ENCODE measurements at regions not wholly inside any gene's neighbourhood (a gene's known extent, or its start where the extent isn't known, plus 50 kb on each side); places are given as distances from the start of the nearest gene placed in this dataset.
A peak's percentile ranks its signal among the peaks of the same experiment; 100 is the strongest.

DNA sequence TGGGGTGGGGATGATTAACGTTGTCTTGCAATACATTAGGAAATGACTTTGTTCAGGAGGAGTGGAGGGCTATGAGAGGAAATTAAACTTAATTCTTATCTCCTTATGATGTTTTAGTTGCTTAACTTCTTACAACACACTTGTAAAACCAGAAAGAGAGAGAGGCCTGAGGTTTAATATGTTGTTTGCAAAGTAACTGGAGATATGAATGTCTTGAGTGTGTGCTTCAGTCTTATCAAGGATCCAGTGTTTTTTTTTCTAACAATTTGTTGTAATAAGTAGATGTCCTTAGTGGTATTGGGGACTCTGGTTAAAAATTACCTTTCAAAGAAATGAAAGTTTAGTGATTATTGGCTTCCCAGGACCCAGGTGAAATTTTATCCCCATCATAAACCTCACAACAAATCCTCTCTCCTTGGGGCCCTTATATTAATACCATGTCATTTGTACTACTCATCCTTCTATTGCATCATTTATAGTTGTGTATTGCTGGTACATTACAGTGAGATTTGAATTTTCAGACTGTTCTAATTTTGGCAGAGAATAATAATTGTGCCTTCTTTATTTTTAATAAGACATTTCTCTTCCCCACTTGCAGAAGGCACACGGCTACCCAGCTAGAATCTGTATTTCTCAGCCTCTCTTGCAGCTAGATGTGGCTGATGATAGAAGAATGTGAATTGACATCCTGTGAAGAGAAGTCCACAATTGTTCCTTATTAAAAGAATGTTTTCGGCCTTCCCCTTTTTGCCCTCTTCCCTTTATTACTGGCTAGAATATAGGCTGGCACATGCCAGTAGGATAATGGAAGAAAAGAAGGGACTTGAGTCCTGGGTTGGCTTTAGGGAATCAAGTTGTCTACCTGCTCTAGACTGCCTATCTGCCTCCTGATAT lies 91.9 kb upstream of the CXCR4 start:
- DNase-seq (ENCODE audit: extremely low spot score, insufficient read length, low read depth) (no peak), FAIRE-seq (no peak)

DNA sequence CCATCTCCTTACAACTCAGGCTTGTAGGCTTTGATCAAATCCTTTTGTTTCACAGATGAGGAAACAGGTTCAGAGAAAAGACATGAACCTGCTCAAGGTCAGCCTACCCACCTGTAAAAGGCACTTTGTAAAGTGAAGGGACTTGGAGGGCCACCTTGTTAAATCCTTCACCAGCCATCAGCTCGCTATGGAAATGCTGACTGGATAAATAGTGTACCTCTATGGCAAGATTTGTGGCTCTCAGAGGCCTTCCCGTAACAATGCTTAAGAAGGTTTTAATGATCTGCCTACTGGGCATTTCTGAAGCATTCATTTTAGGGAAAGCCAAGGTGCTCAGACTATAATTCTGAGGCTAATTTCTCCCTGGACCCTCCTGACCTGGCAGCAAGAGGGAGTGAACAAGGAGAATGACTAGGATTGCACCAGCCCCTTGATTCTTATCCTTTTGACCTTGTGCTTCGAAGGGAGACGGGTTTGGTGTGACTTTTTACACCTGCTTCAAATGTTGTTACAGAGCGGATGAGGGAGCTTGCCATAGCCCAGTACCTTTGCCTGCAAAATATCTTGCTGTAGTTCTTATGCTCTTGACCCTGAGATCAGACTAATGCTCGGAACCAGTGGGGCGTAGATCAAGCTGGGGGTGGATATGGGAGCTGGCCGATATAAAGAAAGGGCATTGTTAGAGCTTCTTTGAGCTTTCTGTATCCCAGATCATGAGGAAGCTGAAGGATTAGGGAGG lies 90.9 kb upstream of the CXCR4 start:
- no peak for FAIRE-seq
- no peak for DNase-seq (ENCODE audit: extremely low spot score, insufficient read length, low read depth)

DNA sequence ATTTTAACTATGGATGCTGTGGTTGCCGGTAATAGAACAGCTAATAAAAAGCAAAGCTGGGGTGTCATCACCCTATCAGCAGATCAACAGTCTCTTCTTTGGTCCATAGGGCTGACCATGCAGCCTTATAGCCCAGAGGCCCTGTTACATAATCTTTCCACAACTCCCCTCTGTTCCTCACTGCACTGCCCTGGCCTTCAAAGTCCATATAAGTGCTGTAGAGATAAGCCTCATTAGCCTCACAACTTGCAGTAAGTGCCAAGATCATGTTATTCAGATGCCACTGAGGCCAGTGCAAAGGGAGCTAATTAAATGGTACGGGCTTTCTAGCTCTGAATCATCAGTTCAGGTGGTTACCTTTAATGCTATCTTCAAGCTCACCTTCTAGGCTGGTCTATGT lies 89.7 kb upstream of the CXCR4 start:
- no peak for FAIRE-seq
- DNase-seq (ENCODE audit: extremely low spot score, insufficient read length, low read depth), result no peak

DNA sequence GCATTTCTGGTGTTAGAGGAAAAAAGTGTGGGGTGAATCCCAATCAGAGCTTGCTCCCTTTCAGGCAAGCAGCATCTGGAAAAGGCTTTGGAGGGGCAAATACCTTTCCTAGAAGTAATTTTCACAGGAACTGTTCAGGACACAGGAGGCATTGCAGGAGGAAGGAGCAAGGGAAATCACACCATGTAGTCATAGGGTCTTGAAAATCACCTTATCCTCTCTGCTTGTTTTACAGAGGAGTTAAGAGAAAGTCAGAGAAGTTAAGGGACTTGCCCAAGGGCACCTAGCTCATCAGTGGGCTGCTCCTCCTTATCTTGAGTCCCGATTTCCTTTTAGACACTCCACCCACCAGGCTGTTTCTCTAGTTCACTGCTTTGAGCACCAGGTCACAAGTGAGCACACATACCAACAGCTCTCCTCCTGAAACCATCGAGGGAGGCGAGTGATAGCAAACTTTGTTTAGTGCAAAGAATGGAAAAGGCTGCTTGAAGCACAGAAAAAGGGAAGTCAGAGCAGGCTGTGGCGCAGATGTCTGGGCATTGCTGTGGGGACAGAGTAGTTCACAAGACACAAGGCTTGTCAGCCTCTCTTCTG lies 89.2 kb upstream of the CXCR4 start:
- no peak for FAIRE-seq

DNA sequence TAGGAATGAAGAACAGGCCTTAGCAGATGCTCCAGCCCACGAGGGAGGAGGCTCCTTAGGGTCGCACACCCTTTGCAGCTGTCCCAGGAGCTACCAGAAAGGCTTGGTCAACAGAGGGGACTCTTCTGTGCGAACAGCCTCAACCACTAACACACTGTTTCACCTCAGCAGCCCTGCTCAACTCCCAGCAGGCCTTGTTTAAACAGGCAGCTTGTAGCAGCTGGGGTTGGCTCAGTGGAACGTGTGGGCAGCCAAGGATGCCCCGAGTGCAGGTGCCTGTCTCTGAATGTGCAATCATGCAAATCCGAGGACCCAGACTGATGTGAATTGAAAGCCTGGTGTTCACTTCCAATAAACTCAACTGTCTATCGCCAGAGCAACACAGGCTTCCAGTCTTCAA lies 88.7 kb upstream of the CXCR4 start:
- FAIRE-seq, result peak; percentile 97
- peak; percentile 44 for DNase-seq (ENCODE audit: extremely low spot score, insufficient read length, low read depth)

More for the DNA sequence above, 89.2 kb upstream of the CXCR4 start:
- DNase-seq (ENCODE audit: extremely low spot score, insufficient read length, low read depth), result no peak

DNA sequence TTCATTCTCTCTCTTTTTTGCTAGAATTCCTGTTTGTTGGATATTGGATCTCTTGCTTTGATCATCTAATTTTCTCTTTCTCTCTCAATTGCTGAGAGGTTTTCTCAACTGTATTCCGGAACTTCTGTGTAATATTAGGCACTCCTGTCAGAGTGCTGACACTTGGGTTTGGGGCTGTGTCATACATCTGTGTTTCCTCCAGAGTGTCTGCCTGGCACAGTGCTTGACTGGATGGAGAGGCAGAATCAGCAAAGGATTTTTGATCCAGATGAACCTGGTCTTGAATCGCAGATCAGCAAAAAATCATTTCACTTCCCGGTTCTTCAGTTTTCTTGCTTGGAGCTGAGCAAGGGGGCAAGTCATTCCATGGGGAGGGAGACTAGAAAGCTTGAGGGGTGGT lies 87.7 kb upstream of the CXCR4 start:
- DNase-seq (ENCODE audit: extremely low spot score, insufficient read length, low read depth) (no peak), FAIRE-seq (no peak)

DNA sequence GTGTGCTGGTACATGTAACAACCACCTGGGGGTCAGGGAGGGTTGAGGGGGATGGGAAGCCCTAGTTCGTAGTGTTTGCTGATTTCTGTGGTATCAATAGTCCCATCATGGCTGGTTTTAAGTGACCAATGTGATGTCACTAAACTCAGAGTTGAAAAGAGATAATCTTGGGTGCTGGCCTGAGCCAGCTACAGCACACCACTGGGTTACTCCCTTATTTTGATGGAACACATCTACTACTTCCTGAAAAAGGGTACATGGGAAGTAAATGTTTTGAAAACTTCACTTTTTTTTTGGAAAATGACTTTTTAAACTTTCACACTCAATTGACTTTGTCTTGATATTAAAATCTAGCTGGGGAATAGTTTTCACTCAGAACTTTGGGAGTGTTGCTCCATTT lies 87.0 kb upstream of the CXCR4 start:
- peak; percentile 9 for FAIRE-seq
- DNase-seq (ENCODE audit: extremely low spot score, insufficient read length, low read depth), result no peak

DNA sequence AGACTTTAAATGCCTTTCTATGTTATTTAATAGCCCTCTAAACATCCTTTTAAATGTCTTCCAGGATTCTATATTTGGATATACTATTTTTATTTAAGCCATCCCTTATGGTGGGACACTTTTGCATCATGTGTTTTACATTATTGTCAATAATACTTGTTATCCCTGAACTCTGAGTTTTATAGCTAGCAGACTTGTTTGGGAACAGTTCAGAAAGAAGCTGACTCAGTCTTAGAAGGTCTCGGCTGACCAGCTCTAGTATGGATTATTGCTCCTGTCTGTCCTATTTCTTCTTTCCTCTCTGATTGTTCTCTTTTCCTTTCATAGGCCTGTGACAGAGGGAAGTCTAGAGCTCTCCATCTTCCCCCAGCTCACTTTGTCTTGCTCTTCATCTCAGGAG lies 77.3 kb upstream of the CXCR4 start:
- no peak for FAIRE-seq
- DNase-seq (ENCODE audit: extremely low spot score, insufficient read length, low read depth), result no peak

DNA sequence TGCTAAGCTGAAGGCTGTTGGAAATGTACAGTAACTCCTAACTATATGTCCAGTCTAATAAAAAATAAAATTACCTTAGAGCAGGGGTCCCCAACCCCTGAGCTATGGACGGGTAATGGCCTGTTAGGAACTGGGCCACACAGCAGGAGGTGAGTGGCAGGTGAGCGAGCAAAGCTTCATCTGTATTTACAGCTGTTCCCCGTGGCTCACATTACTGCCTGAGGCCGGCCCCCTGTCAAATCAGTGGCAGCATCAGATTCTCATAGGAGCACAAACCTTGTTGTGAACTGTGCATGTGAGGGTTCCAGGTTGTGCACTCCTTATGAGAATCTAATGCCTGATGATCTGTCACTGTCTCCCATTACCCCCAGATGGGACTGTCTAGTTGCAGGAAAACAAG lies 73.1 kb upstream of the CXCR4 start:
- FAIRE-seq, result no peak
- no peak for DNase-seq (ENCODE audit: extremely low spot score, insufficient read length, low read depth)

DNA sequence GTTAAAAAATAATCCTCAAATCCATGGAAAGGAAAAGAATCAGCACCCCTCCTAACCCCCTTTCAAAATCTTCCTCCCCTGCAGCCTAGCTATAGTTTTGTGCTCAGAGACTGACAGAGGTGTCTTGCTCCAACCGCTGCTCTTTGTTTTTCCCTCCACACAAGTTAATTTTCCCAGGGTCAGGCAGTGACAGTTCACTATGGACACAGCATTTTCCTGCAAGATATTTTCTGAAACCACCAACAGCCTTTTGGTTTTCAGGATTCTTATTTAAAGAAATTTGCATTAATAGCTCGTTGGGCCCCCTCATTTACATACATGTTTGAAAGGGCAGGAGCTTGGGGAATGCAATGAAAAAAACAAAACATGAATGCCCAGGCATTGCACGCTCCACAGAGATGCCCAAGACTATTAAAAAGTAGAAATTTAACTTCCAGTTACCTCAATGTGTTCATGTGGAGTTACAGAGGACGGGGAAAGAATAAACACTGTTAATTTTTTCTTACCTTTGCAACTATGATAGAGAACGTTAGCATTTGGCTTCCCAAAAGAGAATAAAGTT lies 71.4 kb upstream of the CXCR4 start:
- no peak for FAIRE-seq
- no peak for DNase-seq (ENCODE audit: extremely low spot score, insufficient read length, low read depth)

DNA sequence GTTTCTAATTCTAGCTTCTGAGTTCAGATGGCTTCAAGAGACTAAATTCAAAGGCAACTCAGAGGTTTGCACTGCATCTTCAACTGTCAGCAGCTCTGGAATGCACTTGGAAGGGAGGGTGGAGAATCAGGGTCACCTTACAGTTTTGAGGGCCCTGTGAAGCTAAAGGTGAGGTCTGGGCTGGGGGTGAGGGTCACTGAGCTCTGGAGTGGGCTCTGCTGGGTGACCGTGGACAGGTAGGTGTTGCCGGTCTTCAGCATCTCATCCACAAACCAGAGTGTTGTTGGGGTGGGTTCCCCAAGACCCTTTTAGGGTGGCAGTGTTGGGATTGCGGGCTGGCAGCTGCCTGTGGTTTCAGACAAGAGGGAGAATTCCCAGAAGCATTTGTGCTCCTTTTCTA lies 70.1 kb upstream of the CXCR4 start:
- DNase-seq (ENCODE audit: extremely low spot score, insufficient read length, low read depth) (no peak), FAIRE-seq (no peak)

DNA sequence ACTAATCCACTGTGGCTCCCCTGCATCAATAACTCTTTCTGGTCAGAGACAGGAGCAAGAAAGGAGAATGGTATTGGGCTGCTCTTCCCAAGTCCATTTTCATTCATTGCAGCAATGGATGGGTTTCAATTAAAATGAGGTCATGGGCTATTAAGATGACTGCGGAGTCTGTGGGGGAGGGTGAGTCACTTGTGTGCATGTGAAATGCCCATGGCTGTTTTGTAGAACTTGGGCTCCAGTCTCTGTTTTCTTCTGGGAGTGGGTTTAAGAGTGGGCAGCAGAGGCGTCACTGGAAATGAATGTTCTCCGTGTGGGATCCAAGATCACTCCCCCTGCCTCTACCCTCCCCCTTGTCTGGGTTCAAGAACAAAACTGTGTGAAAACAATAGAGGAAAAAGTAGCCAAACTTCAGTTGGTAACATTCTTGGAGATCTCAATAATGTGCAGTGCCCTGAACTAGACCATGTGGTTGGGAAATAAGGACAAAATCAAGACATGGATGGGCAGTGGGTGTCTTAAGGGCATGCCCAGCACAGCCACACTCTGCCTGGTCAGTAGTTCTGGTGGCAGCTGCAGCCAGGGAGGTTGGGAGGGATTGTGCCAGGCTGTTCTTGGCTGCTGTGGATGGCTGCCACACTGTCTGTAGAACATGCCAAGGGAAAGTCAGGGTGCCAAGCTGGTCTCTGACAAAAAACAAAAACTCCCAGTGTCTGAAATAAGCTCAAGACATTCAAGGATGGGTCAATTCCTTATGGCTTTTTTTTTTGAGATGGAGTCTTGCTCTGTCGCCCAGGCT lies 68.2 kb upstream of the CXCR4 start:
- DNase-seq (ENCODE audit: extremely low spot score, insufficient read length, low read depth), result no peak
- no peak for FAIRE-seq

DNA sequence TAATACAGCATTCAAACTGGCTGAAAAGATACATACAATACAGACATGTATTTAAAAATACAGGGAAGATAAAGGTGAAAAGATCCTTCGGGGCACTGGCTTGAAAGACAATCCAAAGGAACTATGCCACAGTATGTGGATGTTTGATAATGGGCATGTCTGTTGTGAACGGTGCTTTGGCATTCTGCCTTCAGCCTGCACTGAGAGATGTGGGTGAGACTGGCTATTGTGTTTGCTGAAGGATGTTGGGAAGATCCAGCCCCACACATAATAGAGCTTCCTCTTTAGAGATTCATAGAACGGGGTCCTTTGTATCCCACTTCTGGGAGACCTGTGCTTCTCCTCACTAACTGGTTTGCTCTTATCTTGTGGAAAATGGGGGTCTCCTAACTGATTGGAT lies 65.1 kb upstream of the CXCR4 start:
- FAIRE-seq, result no peak

DNA sequence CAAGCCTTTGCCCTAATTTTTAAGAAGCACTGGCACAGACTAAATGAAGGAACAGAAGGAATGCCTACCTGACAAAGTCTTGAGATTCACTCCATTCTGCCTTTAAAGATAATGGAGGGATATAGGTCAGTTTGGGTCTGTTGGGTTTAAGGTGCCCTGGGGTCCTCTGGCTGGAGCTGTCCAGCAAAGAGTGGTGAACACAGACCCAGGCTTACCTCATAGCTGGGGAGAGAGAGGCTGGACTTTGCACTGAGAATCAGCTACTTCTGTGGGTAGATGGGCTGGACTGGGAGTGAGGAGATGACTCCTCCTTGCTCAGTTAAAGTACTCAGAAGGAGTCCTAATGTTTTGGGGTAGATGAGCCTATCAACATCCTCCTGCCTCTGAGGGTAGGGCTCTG lies 64.4 kb upstream of the CXCR4 start:
- FAIRE-seq (no peak), DNase-seq (ENCODE audit: extremely low spot score, insufficient read length, low read depth) (no peak)

More for the DNA sequence above, 65.1 kb upstream of the CXCR4 start:
- DNase-seq (ENCODE audit: extremely low spot score, insufficient read length, low read depth), result no peak

DNA sequence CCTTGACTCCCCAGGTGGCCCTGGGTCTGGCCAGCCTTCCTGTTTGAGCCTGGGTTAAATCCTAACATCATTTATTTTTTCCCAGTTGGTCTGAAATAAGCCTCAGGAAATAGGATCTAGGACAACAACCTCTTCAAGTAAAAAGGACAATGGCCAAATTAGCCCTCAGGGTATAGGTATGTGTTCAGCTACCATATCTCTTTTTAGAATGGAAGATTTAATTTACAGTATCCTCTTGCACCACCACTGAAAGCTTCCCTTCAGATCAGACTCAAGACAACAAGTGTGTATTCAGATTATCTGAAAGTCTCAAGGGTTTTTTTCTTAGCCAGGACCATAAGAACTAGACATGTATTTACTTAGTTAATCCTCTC lies 61.6 kb upstream of the CXCR4 start:
- DNase-seq (ENCODE audit: extremely low spot score, insufficient read length, low read depth) (no peak), FAIRE-seq (no peak)

DNA sequence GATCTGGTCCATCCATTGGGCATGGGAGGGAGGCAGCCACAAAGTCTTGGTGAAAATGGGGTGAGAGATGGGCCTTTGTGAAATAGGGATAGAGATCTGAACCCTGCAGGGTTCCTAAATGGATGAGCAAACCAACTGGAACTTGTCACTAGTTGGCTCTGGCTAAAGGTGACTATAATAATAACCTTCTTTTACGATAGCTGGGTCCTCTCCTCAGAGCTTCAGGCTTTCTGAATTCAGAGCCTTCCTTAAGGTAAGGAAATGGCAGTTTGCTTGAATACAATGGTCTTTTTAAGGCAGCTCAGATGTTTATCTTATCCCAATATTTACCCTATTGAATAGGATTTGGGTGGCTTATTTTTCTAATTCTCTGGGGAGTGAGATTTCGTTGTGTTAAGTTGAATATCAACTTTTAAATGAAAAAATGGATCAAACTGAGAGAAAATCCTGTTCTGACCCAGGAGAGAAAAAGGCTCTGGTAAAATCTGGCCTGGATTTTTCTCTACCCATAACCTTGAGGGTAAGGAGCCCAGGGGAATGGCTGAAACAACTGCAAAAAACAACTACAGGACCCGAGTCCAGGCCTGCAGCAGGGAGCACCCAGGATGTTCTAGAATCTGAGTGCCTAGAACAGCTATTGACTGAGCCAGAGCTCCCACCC lies 61.1 kb upstream of the CXCR4 start:
- no peak for FAIRE-seq

DNA sequence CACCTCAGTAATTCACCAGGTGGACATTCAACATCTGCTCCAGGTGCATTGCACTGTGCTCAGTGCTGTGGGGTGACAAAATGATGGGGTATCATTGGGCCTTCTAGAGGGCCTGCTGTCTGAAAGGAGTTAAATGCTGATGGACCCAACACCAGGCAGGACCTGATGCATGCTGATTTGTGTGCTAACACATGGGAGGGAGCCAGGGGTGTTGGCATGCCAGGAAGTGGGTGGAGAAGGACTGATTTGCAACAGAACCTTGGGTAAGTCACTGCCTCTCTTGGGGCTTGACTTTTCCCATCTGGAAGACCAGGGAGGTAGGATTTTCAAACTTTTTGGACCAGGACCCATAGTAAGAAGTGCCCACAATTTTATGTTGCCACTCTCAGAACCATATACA lies 57.9 kb upstream of the CXCR4 start:
- FAIRE-seq, result no peak
- DNase-seq (ENCODE audit: extremely low spot score, insufficient read length, low read depth), result no peak

More for the DNA sequence above, 61.1 kb upstream of the CXCR4 start:
- no peak for DNase-seq (ENCODE audit: extremely low spot score, insufficient read length, low read depth)

DNA sequence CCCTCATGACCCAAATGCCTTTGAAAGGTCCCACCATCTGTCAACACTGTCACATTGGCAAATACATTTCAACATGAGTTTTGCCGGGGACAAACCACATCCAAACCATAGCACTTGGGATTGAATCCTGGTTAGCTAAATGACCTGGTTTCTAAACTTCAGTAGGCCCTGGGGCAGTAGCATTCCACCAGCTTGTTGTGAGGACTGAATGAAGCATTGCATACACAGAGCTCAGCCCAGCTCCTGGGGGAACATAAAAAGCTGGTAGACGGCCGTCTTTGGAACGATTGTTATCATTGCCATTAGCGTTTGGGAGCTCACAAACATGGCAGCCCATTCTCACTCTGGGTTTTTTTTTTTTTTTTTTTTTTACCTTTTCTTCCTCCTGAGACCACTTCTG lies 57.5 kb upstream of the CXCR4 start:
- no peak for FAIRE-seq
- DNase-seq (ENCODE audit: extremely low spot score, insufficient read length, low read depth), result no peak

DNA sequence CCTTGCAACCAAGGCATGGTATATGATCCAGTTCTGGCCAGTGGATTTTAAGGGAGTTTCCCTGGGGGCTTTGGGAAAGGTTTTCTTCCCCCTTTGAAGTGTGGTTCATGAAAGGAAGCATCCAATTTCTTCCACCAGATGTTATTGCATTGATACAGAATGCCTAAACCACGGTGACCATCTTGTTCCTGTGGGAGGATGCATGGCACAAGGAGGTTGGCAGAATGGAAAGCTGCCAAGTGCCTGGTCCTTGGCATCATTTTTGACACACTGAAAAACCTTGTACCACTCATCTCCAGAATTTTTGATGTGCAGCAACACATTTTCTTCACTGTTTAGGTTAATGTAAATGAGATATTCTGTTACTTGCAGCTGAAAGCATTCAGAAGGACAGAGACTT lies 55.2 kb upstream of the CXCR4 start:
- DNase-seq (ENCODE audit: extremely low spot score, insufficient read length, low read depth), result no peak
- FAIRE-seq, result no peak

DNA sequence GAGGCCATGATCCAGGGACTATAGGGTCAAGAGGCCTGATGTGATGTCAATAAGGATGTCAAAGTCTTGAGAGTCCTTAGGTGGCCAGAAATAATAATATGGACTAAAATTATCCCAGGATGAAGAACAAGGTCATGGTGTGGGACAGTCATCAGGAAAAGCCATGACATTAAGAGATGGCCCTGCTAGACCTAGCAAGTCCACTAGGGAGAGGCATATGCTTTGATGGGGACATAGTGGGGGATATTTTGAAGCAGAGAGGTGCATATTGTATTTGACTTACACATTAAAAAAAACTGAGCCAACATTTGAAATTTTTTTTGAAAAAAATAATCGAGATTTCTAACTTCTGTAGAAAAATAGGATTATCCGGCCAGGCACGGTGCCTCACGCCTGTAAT lies 53.3 kb upstream of the CXCR4 start:
- no peak for FAIRE-seq
- no peak for DNase-seq (ENCODE audit: extremely low spot score, insufficient read length, low read depth)
